Retinal pigment epithelial cell (primary cell): ENCODE measurements at regions not wholly inside any gene's neighbourhood (a gene's known extent, or its start where the extent isn't known, plus 50 kb on each side); places are given as distances from the start of the nearest gene placed in this dataset.
"Not testable (repeated sequence)": the region's sequence is repeated elsewhere in the genome, so short reads cannot be mapped to it uniquely, and the experiment has no call there.

ENCODE experiments used
- DNase-seq: peaks from one replicate; pipeline ENCODE4 v3.0.0-alpha.2; 2010; ENCODE audit warnings: low read depth
- H3K4me3 ChIP-seq: 2 replicates; pipeline ENCODE4 v1.5.1; 2011; ENCODE audit warnings: mild to moderate bottlenecking, low read length, control low read depth, moderate library complexity
- TF ChIP-seq, protein P1 (sequence below): conservative IDR thresholded peaks from 2 replicates; pipeline ENCODE4 v1.5.1; 2011; ENCODE audit warnings: low read depth, low read length, control low read depth, inconsistent platforms

DNA sequence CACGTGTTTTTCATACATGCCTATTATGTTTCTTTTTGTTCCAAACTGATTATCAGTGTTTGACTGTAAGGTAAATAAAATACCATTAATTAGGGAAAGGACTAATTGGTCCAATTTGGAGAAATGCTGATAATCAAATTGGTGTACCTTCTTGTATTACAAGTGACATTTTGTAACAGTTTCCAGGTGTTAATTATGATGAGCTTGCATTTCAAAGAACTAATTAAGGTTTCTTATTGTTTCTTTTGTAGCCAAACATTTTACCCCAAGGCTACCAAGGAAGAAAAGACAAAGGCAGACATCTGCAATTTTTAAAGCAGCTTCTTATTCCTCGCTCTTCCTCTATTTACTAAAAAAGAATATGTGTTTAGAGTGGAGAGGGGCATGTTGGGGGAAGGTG lies 88.7 kb upstream of the GRIK1 start:
- TF ChIP-seq, protein P1, sequence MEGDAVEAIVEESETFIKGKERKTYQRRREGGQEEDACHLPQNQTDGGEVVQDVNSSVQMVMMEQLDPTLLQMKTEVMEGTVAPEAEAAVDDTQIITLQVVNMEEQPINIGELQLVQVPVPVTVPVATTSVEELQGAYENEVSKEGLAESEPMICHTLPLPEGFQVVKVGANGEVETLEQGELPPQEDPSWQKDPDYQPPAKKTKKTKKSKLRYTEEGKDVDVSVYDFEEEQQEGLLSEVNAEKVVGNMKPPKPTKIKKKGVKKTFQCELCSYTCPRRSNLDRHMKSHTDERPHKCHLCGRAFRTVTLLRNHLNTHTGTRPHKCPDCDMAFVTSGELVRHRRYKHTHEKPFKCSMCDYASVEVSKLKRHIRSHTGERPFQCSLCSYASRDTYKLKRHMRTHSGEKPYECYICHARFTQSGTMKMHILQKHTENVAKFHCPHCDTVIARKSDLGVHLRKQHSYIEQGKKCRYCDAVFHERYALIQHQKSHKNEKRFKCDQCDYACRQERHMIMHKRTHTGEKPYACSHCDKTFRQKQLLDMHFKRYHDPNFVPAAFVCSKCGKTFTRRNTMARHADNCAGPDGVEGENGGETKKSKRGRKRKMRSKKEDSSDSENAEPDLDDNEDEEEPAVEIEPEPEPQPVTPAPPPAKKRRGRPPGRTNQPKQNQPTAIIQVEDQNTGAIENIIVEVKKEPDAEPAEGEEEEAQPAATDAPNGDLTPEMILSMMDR: no peak
- no peak for DNase-seq
- H3K4me3 ChIP-seq: no peak overlapping the region

DNA sequence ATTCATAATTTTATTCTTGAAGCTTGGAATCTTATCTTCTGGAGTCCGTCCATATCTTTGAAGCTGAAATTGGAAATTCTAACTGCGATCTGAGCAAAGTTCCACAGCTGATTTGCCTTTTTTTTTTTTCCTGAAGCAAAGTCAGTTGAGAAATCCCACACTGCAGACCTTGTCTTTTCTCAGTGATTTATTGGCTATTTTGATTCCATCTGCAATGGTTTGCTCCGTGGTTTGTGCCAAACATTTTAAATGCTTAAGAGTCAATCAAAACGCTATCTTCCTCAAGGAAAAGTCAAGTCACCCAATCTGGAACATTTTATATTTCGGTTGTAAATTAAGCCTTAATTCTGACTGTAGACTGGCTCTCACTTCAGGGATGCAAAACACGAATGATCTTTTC lies 88.2 kb upstream of the GRIK1 start:
- TF ChIP-seq, protein P1: no peak
- DNase-seq: no peak
- no peak overlapping the region for H3K4me3 ChIP-seq

DNA sequence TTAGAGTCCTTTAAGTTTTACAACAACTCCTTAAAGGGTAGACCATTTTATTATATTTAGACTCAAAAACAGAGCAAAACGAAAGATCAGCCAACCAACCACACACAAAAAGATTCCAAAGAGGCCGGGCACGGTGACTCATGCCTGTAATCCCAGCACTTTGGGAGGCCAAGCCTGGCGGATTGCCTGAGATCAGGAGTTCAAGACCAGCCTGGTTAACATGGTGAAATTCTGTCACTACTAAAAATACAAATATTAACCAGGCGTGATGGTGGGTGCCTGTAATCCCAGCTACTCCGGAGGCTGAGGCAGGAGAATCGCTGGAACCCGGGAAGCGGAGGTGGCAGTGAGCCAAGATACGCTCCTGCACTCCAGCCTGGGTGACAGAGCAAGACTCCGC lies 83.3 kb upstream of the GRIK1 start:
- not testable (repeated sequence) for H3K4me3 ChIP-seq

DNA sequence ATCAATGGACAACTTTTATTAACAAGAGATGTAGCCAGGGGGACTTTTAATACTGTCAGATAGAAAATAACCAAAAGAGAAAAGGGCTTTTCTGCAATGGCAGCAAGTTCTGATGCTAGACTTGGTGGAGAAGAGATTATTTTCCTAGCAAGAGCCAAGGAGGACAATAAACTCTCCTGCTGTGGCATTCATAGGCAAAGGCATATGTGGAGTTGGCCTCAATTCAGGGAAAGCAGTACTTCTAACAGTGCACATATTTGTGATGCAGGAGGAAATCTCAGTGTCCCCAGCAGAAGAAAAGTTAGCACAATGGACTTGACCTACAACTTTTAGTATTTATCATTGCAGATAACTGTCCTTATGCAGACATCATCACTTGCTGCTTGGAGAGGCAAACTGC lies 75.1 kb upstream of the GRIK1 start:
- no peak overlapping the region for H3K4me3 ChIP-seq
- DNase-seq: no peak
- TF ChIP-seq, protein P1: no peak

More for the DNA sequence above, 83.3 kb upstream of the GRIK1 start:
- DNase-seq: not testable (repeated sequence)

DNA sequence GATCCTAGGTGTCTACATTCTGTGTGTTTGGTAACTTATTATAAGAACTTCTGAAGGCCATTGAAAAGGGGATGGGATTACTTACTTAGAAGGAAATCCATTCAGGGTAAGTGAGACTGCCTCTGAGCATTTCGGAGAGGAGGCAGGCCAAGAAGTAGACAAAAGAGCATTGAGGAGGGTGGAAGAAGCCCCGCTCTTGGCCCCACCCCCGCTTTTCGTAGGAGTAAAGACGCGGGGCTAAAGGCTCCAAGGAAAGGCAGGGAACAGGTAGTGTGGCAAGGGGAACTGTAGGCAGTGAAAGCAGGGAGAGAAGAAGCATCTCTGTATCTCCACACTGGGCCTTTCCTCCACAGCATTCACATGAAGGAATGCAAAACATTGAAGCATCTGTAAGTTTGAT lies 51.8 kb upstream of the GRIK1 start:
- DNase-seq: no peak
- H3K4me3 ChIP-seq: no peak overlapping the region
- TF ChIP-seq, protein P1: no peak

DNA sequence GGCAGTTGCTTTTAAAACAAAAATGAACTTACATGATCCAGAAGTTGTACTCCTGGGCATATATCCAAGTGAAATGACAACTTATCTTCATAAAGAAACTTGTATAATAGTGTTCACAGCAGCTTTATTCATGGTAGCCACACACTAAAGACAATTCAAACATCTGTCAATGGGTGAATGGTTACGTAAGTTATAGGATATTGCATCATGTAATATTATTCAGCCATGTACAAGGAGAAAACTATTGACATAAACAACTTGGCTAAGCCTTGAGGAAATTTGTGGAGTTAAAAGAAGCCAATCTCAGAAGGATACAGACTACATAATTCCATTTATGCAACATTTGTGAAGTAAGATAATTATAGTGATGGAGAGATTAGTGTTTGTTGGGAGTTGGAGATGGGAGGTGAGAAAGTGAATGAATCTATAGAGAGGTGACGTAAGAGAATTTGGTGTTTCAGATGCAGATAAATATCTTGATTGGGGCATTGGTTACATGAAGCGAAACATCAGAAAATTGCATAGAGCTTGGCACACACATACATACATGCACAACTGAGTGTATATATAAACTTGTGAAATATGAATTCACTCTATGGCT lies 49.9 kb upstream of the GRIK1 start:
- no peak for DNase-seq
- H3K4me3 ChIP-seq: no peak overlapping the region
- TF ChIP-seq, protein P1: no peak
